IPS-18c (cell line): ENCODE measurements at regions not wholly inside any gene's neighbourhood (a gene's known extent, or its start where the extent isn't known, plus 50 kb on each side); places are given as distances from the start of the nearest gene placed in this dataset.

ENCODE experiments used
- H3K4me3 ChIP-seq: 2 replicates; pipeline ENCODE4 v1.7.0; 2013; ENCODE audit warnings: low read depth, mild to moderate bottlenecking, low read length, moderate library complexity; ENCODE audit not compliant: insufficient read depth
- H3K9me3 ChIP-seq: one replicate; pipeline ENCODE4 v1.6.1; 2013; ENCODE audit warnings: mild to moderate bottlenecking, low read length, moderate library complexity; ENCODE audit not compliant: control insufficient read depth, insufficient read depth

DNA sequence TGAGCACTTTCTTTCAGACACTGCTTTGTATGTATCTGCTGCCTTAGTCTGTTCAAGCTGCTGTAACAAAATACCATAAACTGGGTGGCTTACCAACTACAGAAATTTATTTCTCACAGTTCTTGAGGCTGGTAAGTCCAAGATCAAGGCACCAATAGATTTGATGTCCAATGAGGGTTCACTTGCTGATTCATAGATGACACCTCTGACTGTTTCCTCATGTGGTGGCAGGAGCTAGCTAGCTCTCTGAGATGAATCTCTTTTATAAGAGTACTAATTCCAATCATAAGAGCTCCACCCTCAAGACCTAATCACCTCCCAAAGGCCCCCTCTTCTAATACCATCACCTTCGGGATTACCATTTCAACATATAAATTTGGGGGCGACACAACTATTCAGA lies 76.6 kb upstream of the ADO start:
- Histone ChIP-seq H3K4me3 (no peak overlapping the region), H3K9me3 (no peaks in the 10 kb centered on the region)

DNA sequence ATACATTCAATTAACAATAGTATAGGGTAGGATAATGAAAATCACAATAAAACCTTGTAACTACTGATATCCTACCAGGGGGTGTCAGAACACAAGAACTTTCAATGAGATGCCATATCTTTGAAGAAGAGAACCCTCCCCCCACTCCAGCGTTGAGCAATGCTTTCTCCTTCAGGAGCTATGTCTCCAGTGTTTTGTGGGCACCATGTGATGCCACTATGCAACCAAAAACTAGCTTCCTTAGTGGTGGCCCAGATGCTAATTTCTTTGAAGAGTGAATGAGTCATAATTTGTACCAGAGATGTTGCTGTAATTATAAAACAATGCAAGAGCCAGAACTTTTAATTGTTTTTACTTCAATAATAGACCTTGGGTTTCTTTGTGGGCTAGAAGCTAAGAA lies 76.0 kb upstream of the ADO start:
- H3K9me3 ChIP-seq, result no peaks in the 10 kb centered on the region
- no peak overlapping the region for H3K4me3 ChIP-seq

DNA sequence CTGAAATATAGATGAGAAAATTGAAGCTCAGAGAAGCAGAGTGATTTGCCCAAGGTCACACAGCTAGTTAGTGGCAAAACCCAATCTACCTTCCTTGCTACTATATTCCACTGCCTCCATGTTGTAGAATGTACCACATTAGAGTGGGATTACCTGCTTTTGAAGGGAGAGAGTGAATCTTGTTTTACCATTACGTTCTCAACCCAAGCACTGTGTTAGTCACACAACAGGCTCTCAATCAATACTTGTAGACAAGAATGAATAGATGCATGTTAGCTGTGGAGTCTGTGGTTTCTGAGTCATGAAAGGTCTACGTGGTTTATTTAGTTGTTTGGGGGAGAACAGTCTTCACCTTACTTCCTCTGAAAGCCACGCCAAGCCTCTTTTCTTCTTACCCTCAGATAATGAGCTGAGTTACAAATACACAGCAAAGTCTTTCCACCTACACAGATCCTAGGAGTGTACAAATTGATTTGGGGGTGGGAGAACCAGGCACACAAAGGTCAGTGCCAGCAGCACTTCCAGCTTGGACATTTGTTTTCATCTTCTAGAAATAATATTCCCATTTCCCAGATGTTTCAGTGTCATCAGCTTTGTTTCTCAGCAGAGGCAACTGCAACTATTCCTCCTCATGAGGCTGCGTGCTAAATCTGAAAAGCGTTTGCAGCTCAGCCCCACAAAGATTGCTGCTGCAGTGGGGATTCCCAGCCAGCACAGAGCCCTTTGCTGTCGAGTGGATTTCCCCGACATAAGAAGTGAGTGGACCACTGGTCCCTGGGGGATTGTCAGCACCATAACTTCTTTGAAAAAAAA lies 71.5 kb upstream of the ADO start:
- no peak overlapping the region for H3K4me3 ChIP-seq

DNA sequence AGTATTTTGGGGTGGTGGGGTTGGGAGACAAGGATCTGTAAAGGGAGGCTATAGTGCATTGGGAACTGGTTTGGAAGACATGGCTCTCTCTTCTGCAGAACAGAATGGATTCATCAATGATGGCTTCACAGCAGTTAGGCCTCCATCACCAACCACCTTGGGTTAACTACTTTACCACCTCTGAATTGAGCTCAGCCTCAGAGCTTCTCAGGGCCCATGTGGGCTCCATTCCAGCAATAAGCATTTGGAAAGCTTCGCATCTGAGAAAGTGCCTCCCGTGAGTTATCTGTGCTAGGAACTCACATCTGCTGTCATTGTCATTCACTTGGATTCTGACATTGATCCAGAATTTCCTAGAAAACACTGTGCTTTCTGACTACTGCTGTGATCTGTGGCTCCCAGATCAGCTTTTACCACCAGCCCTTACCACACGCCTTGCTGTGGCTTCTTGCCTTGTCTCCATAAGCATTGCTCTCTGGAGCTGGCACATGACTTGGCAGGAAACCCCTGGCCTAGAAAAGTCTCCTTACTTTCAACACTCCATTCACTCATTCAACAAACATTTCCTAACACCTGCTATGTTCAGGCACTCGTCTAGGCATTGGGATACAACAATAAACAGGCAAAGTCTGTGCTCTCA lies 70.7 kb upstream of the ADO start:
- no peaks in the 10 kb centered on the region for H3K9me3 ChIP-seq
- no peak overlapping the region for H3K4me3 ChIP-seq

More for the DNA sequence above, 71.5 kb upstream of the ADO start:
- H3K9me3 ChIP-seq, result no peaks in the 10 kb centered on the region

DNA sequence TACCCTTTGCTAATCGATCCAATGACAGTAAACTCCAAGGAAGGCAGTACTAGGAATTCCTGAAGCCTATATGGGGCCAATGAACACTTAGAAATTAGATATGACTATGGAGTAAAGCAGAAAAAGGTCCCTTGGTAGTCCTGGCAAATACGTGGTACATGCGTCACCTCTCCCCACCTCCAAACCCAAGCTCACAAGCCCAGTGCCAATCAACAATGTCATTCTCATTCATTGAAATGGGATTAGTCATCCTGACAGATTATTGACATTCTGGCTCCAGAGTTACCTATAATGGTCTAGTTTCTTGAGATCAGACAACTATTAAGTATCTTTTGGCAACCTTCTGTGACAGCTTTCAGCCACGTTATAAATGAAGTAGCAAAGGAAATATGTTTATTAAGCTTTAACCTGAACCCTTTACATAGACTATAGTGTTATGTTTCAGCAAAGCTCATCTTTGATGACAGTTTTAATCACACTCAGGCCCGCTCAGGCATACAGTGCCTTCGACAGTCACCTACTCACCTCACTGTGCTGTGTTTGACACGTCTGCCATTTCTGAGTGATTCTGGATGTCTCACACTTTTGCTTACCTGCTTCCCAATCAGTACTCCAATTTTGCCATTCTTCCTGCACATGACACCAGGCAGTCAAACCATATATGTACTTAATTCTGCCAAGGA lies 69.6 kb upstream of the ADO start:
- H3K9me3 ChIP-seq, result no peaks in the 10 kb centered on the region
- H3K4me3 ChIP-seq, result no peak overlapping the region

DNA sequence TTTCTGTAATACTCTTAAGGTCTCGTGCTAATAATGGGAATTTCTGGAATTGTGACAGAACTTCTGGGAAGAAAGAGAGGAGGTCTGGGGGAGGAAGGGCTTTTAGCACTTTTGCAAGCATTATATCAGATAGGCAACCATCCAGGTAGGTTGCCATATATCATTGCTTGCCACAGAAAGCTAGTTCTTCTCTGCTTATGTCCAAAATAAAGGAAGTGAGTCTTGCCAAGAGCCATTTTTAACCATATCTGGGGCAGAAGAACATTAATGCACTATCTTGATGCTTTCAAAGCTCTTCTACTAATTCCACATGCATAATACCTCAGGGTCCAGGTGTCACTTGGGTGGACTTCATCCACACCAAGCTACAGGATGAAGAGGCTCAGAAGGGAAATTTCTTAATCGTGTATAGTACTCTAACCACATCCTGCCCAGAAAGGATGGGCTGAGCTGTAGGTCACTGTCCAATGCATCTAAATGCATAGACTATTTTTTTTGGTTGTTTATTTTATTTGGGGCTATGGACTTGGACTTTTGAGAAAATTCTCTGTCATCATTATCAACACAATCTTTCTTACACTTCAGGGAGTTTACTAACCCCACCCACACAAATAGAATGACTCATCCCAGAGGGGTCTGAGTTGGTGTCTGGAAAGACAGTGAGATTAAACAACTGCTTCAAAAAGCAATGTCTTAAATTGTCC lies 68.9 kb upstream of the ADO start:
- Histone ChIP-seq H3K9me3 (no peaks in the 10 kb centered on the region), H3K4me3 (no peak overlapping the region)

DNA sequence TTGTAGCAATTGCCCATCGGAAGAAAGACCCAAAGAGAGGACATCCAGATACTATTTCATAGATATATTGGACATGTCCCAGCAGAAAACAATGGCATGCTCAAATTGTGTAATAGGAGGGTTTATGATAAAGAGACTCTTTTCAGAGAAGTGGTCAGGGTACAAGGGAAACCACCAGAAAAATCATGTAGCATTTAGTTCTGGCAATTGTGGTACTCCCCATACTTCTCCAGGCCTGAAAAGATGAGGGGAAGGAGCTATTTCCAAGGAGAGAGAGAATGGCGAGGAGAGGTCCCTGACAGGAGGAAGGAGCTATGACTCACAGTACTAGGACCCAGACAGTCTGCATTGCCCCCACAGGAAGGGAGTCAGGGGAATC lies 68.4 kb upstream of the ADO start:
- Histone ChIP-seq H3K9me3 (no peaks in the 10 kb centered on the region), H3K4me3 (no peak overlapping the region)

DNA sequence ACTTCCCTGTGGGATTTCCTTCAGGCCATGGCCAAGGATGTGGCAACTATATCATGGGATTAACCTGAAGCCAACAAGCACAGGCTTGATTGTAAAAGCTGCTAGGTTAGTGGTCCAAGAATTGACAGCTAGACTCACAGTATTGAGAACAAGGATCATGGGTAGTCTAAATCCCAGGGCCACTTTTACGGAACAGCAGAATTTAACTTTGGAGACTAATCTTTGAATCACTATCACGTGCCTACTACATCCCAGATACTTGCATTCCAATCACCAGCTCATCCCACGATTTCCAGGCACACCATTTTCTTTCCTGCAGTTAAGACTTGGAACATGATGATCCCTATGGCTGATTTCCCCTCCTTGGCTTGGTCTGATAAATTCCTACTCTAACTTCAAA lies 65.6 kb upstream of the ADO start:
- H3K4me3 ChIP-seq, result no peak overlapping the region
- H3K9me3 ChIP-seq, result no peaks in the 10 kb centered on the region

DNA sequence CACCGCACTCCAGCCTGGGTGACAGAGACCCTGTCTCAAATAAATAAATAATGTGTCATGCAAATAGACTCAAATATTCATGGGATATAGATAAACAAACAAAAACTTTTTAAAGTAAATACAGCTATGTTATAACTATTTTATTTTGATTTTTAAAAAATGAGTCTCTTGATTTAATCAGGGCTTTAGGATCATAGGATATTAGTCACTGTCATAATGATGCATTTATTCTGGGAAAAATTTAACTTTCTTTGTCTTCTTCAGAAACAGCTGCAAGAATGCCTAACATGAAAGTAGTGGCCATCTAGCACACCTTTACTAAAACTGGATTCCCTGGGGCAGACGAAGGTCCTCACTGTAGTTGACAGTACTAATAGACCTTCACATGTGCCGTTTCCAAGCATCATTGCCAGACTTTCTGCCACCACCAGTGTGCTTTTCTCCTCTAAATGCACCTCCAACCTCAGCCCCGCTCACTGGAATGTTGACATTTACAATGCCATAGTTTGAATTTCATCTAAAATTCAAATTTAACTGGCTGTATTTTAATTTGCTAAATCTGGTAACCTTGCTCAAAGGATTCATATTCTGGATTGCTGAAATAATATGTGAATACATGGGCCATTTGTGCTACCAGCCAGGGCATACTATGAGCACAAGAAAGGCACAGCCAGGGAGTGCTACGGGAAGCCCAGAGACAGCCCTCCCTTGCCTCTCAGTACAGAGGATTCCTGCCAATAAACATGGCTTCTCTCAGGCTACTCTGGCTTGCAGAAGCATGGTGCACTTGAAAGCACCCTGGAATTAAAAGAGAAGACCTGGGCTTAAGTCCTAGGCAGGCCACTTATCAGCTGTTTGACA lies 63.4 kb upstream of the ADO start:
- no peaks in the 10 kb centered on the region for H3K9me3 ChIP-seq
- no peak overlapping the region for H3K4me3 ChIP-seq

DNA sequence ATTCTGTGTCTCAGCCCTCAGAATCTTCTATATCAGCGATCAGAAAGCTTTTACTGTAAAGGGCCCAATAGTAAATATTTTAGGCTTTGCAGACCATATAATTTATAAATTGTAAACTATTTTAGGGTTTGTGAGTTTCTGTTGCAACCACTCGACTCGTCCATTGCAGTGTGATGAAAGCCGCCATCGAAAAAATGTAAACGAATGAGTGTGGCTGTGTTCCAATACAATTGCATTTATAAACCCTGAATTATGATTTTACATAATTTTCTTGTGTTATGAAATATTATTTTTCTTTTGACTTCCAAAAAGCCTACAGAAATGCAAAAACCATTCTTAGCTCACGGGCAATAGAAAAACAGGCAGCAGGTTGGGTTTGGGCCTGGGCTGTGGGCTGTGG lies 62.5 kb upstream of the ADO start:
- H3K4me3 ChIP-seq, result no peak overlapping the region
- H3K9me3 ChIP-seq, result no peaks in the 10 kb centered on the region

DNA sequence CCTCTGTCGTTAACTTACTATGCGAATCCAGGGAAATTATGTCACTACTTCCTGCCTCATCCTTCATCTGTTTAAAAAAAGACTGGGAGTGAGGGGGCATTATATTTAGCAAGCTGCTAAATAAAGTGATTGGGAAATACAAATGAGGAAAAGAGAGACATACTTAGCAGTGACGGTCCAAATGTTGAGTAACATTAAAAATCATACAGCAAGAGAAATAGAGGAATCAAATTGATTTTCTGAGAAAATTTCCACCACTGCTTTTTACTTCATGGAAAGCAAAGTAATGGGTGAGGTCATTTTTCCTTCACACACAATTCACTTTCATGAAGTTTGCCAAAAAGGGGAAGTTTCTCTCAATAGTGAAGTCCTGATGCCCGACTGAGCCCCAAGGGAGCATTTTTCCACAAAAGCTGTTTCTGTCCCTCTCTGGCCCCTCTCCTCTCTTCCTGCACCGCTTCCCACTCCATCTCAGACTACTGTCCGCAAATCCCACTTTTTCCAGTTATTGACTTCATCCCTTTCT lies 61.9 kb upstream of the ADO start:
- Histone ChIP-seq H3K4me3 (no peak overlapping the region), H3K9me3 (no peaks in the 10 kb centered on the region)

DNA sequence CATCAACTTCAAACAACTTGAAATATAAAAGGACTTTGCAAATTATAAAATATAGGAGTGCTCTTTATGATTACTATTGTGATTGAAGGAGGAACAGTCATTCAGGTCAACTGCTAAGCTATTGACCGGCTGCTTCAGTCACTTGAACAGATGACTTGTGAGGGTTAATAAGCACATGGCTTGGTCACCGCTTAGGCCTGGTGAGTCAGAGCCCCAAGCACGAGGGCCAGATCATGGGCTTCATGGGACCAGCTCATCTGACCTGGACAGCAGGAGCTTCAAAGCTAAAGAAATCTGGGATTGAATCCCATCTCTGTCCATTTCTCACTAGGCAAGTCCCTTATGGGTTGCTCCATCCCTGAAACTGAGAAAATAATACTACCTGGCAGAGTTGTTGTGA lies 60.4 kb upstream of the ADO start:
- Histone ChIP-seq H3K4me3 (no peak overlapping the region), H3K9me3 (no peaks in the 10 kb centered on the region)

DNA sequence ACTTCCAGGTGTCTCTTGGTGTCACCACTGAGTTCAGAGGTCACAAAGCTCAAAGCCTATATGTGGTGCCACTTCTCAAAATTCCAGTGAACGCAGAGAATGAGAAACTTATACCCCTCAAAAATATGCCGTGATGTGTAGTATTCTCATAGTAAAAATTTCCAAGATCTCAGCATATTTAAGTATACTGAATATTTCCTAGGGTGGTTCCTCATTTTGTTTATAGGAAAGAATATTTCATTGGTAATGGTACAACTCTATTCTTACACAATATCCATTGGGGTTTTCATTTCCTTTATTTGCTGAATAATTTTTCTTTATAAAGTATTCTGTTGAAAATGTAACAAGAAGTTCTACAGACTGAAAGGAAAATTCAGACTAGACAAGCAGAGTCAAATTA lies 58.9 kb upstream of the ADO start:
- no peak overlapping the region for H3K4me3 ChIP-seq

DNA sequence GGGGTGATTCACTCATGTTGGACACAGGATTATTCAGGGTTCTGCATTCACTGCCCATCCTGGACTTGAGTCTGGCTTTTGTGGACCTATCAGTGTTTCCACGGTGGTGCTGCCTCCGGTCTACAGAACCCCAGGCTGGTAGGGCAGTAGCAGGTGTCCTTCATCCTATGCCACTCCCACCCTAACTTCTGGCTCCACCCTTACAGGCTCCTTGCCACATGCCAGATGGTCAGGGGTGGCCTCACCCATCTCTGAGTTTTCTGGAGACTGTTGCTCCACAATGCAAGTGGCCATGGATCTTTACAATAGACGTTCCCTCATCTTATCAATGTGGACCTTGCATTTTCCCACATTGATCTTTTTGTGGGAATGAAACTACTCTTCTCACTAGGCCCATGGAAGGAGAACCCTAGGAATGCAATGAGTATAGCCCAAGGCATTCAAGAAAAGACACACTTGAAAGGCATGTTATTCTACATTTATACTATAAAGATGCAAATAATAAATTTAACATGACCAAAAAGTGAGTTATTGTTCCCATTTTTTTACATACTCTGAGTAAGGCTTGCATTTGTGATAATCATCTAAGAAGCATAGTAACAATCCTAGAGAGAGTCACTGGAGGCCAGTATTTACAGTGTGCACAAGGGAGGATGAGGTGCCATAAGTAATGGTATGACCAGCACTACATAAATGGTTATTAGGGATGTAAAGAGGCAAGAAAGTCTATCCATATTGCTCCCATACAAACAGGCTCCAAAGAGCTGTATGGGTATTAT lies 57.4 kb upstream of the ADO start:
- Histone ChIP-seq H3K4me3 (no peak overlapping the region), H3K9me3 (no peaks in the 10 kb centered on the region)

More for the DNA sequence above, 58.9 kb upstream of the ADO start:
- no peaks in the 10 kb centered on the region for H3K9me3 ChIP-seq

DNA sequence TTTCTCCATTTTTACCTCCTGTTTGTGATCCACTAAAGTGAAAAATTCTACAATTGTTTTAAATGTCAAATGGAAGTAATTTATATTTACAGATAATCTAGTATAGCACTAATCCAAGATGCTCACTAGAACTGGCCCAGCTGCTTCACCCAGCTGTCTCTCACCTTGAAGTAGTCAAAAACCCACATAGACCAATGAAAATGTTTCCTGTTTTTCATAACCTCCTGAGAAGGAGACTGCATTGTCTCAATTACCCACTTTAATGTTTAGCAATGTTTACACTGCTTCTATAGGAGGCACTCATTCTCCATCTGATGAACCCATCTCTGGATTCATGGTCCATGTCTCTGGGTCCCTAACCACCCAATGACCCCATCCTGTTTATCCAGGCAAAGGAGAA lies 56.1 kb upstream of the ADO start:
- Histone ChIP-seq H3K4me3 (no peak overlapping the region), H3K9me3 (no peaks in the 10 kb centered on the region)

DNA sequence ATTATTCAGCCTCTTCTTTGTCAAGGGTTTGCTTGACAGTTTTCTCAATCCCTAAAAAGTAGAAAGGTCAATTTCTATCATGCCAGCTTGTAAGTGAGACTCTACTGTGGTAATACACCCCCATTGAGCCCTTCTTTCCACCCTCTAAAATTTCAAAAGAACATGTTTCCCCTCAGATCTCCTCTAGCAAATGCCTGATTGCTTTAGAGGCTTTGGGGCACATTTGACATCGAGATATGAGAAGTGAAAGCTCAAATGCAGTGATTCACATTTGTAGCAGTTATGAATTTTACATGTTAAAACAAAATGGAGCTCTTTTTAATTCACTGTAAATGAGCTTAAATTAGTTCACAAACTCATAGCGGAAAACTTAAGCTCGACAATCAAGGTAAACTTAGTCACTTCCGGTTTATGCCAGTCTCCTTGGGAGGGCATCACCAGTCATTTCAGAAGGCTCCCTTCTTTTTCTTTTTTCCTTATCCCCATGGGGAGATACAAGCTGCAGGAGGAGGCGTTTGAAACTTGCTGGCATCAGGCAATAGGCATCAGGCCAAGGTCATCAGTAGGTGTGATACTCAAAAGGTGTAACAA lies 55.3 kb upstream of the ADO start:
- H3K9me3 ChIP-seq, result no peaks in the 10 kb centered on the region
- H3K4me3 ChIP-seq, result no peak overlapping the region
